K562 (cell line): ENCODE measurements at regions not wholly inside any gene's neighbourhood (a gene's known extent, or its start where the extent isn't known, plus 50 kb on each side); places are given as distances from the start of the nearest gene placed in this dataset.

ENCODE experiments used
- ATAC-seq: fragments of 200-7000 bp; cut with Tn5 transposase; 3 replicates; pipeline ENCODE4 v1.9.1; 2020; ENCODE audit warnings: moderate library complexity
- BruUV-seq: library from RNA; stranded (reverse); fragments of 400-500 nt; replicated peaks from 2 replicates; lab custom pipeline; 2021; lab: Mats Ljungman, UMichigan
- CTCF ChIA-PET: fragments of 300-600 bp; formaldehyde crosslinking; extraction: SDS; loops from one replicate; lab custom pipeline; 2021; ENCODE audit warnings: low intra/inter-chr PET ratio; lab: Yijun Ruan, JAX
- POLR2A ChIA-PET: fragments of 300-600, 350-650 bp; sonication (Branson Sonifier 250); formaldehyde crosslinking; extraction: SDS; loops from one replicate; lab custom pipeline; 2021; ENCODE audit warnings: antibody characterized with exemption, inconsistent platforms; lab: Yijun Ruan, JAX
- DNase-seq, 4 experiments: peaks; one replicate each; pipeline versions ENCODE4 v3.0.0 to v3.0.0-alpha.2; 2011 to 2018; ENCODE audit warnings: low spot score in 3 of 4, mixed read lengths in 3 of 4; ENCODE audit errors: extremely low read depth in 1 of 4
- FAIRE-seq: peaks from 2 replicates; lab custom pipeline; 2011; peaks lifted over from hg19 to GRCh38; lab: Jason Lieb, UNC
- H2AFZ ChIP-seq: 2 replicates; pipeline ENCODE4 v1.6.0; 2011; ENCODE audit warnings: low read depth, low read length, control low read depth, inconsistent platforms
- H3K27ac ChIP-seq: fragments of 200-600 bp; 3 replicates; pipeline ENCODE4 v1.8.0; 2011; ENCODE audit warnings: low read depth, mild to moderate bottlenecking, control low read depth, inconsistent platforms, low read length, moderate library complexity, mixed read lengths; ENCODE audit errors: extremely low read depth
- H3K27me3 ChIP-seq, 2 experiments: fragments of 300-600 bp in 1 of 2; 2 replicates in 1 of 2; 3 replicates in 1 of 2; pipeline versions ENCODE4 v1.6.0 to v1.8.0; 2011; ENCODE audit warnings: inconsistent platforms in 2 of 2, low read length in 2 of 2, mild to moderate bottlenecking in 1 of 2, mixed read lengths in 1 of 2, moderate library complexity in 1 of 2; ENCODE audit not compliant: control insufficient read depth in 2 of 2, insufficient read depth in 2 of 2
- H3K36me3 ChIP-seq: fragments of 300-600 bp; 3 replicates; pipeline ENCODE4 v1.8.0; 2011; ENCODE audit warnings: mild to moderate bottlenecking, low read length, inconsistent platforms; ENCODE audit not compliant: control insufficient read depth, insufficient read depth
- H3K4me1 ChIP-seq, 2 experiments: fragments of 200-600 bp in 1 of 2; replicated peaks in 1 of 2; 2 replicates in 1 of 2; 3 replicates in 1 of 2; pipeline versions ENCODE4 v1.5.1 to v1.8.0; 2011; ENCODE audit warnings: inconsistent platforms in 2 of 2, low read length in 2 of 2, mild to moderate bottlenecking in 1 of 2, mixed read lengths in 1 of 2, moderate library complexity in 1 of 2; ENCODE audit not compliant: control insufficient read depth in 2 of 2, insufficient read depth in 2 of 2
- H3K4me2 ChIP-seq: 2 replicates; pipeline ENCODE4 v1.6.1; 2011; ENCODE audit warnings: low read length, control low read depth, inconsistent platforms, mixed read lengths; ENCODE audit not compliant: insufficient read depth
- H3K4me3 ChIP-seq: fragments of 200-600 bp; sonication (generic), shearing (Covaris generic); 2 replicates; pipeline ENCODE4 v1.5.1; 2016; ENCODE audit warnings: control low read depth, inconsistent platforms
- H3K79me2 ChIP-seq: fragments of 200-600 bp; 3 replicates; pipeline ENCODE4 v1.8.0; 2011; ENCODE audit warnings: low read length, inconsistent platforms; ENCODE audit not compliant: control insufficient read depth, insufficient read depth
- H3K9ac ChIP-seq, 2 experiments: 2 replicates each; pipeline versions ENCODE4 v1.6.0 to v1.6.1; 2011; ENCODE audit warnings: low read depth in 2 of 2, low read length in 2 of 2, control low read depth in 1 of 2, inconsistent platforms in 1 of 2, mild to moderate bottlenecking in 1 of 2, mixed read lengths in 1 of 2; ENCODE audit not compliant: insufficient read depth in 1 of 2
- H3K9me1 ChIP-seq: one replicate; pipeline ENCODE4 v1.6.0; 2011; ENCODE audit warnings: inconsistent platforms, mild to moderate bottlenecking, low read length, moderate library complexity; ENCODE audit not compliant: control insufficient read depth, insufficient read depth
- H3K9me3 ChIP-seq: replicated peaks from 2 replicates; pipeline ENCODE4 v1.5.1; 2011; ENCODE audit warnings: low read depth, low read length, inconsistent platforms; ENCODE audit not compliant: control insufficient read depth, insufficient read depth
- H4K20me1 ChIP-seq: replicated peaks from 2 replicates; pipeline ENCODE4 v1.6.1; 2011; ENCODE audit warnings: low read length, inconsistent platforms, mixed read lengths; ENCODE audit not compliant: control insufficient read depth, insufficient read depth
- BDP1 ChIP-seq: IDR thresholded peaks from 3 replicates; pipeline ENCODE4 v1.6.1; 2011; ENCODE audit not compliant: insufficient read length, insufficient read depth
- CEBPB ChIP-seq: fragments of 450-650 bp; IDR thresholded peaks from 2 replicates; pipeline ENCODE4 v1.6.1; 2016; ENCODE audit warnings: missing genetic modification characterization, missing compliant biosample characterization
- ETV6 ChIP-seq, 3 experiments: fragments of 150-350 bp in 1 of 3; sonication (generic) in 1 of 3; formaldehyde crosslinking in 1 of 3; IDR thresholded peaks; 2 replicates each; pipeline versions ENCODE4 v1.6.1 to v1.8.0; 2014 to 2022; ENCODE audit warnings: borderline replicate concordance in 2 of 3, low read depth in 2 of 3, antibody characterized with exemption in 1 of 3, low read length in 1 of 3, mild to moderate bottlenecking in 1 of 3, missing genetic modification reagents in 1 of 3
- FOXO4 ChIP-seq: fragments of 450-650 bp; formaldehyde crosslinking; IDR thresholded peaks from 2 replicates; pipeline ENCODE4 v1.4.0; 2020; ENCODE audit warnings: mild to moderate bottlenecking, moderate library complexity
- GABPB1 ChIP-seq: sonication (generic); formaldehyde crosslinking; IDR thresholded peaks from 2 replicates; pipeline ENCODE4 v1.8.0; 2022; ENCODE audit warnings: mild to moderate bottlenecking, missing genetic modification reagents
- NR2C1 ChIP-seq, 2 experiments: fragments of 450-650 bp; IDR thresholded peaks; 2 replicates each; pipeline ENCODE4 v1.6.1; 2017; ENCODE audit warnings: mild to moderate bottlenecking in 2 of 2, antibody characterized with exemption in 1 of 2, inconsistent platforms in 1 of 2, missing compliant biosample characterization in 1 of 2, missing genetic modification characterization in 1 of 2
- NR2C2 ChIP-seq, 2 experiments: fragments of 200-800 bp in 1 of 2; sonication (Bioruptor generic) in 1 of 2; sonication (generic) in 1 of 2; formaldehyde crosslinking in 1 of 2; IDR thresholded peaks; 2 replicates each; pipeline versions ENCODE4 v1.6.1 to v1.8.0; 2016 to 2022; ENCODE audit warnings: mild to moderate bottlenecking in 1 of 2, missing compliant biosample characterization in 1 of 2, missing genetic modification characterization in 1 of 2, missing genetic modification reagents in 1 of 2
- SRF ChIP-seq, 2 experiments: fragments of 250-450, 450-650 bp in 1 of 2; sonication (Bioruptor Pico) in 1 of 2; sonication (generic) in 1 of 2; formaldehyde crosslinking; IDR thresholded peaks; 2 replicates each; pipeline versions ENCODE4 v1.5.0 to v1.5.1; 2020 to 2022; ENCODE audit warnings: mild to moderate bottlenecking in 1 of 2, missing genetic modification reagents in 1 of 2
- ZBTB40 ChIP-seq, 2 experiments: fragments of 450-650 bp in 1 of 2; sonication (generic) in 1 of 2; formaldehyde crosslinking in 1 of 2; IDR thresholded peaks; 2 replicates each; pipeline versions ENCODE4 v1.7.1 to v1.9.0; 2016 to 2022; ENCODE audit warnings: inconsistent platforms in 1 of 2, mild to moderate bottlenecking in 1 of 2, missing genetic modification reagents in 1 of 2
- ZNF408 ChIP-seq: fragments of 250-450 bp; sonication (Bioruptor Pico); IDR thresholded peaks from 2 replicates; pipeline ENCODE4 v1.4.0; 2020; ENCODE audit warnings: low read depth, mild to moderate bottlenecking, moderate library complexity
- WGBS: fragments of 100-300 bp; shearing (Covaris generic); methylation state at CpG from one replicate; pipeline ENCODE4 v1.1.6; 2016; ENCODE audit warnings: low coverage, mixed read lengths; ENCODE audit not compliant: insufficient coverage; ENCODE audit errors: missing lambda C conversion rate; 5-methylcytosine and 5-hydroxymethylcytosine counted together
- in situ Hi-C: fragments of 300-500 bp; cut with MboI; formaldehyde crosslinking; loops from 4 replicates; pipeline ENCODE4 v1.15.0; 2018; ENCODE audit warnings: inconsistent platforms, mixed read lengths
- intact Hi-C: fragments of 100-400 bp; cut with micrococcal nuclease; formaldehyde crosslinking; loops from 2 replicates; pipeline ENCODE4 v1.14.2; 2022

- H3K4me2 ChIP-seq: no peak overlapping the region
- no TSS peak for BruUV-seq
- no peaks in the 10 kb centered on the region for H4K20me1 ChIP-seq
- ChIA-PET CTCF (no interaction called here), POLR2A (no interaction called here)
- H3K4me1 ChIP-seq: no peaks in the 10 kb centered on the region
- no peak overlapping the region for H3K27ac ChIP-seq
- FAIRE-seq (no peak), DNase-seq (no peak), ATAC-seq (no peak)
- H3K36me3 ChIP-seq: no peaks in the 10 kb centered on the region
- no peaks in the 10 kb centered on the region for H3K9me3 ChIP-seq
- H3K27me3 ChIP-seq: no peaks in the 10 kb centered on the region
- in situ Hi-C loops (no loop called here), intact Hi-C loops (no loop called here)
- H3K4me3 ChIP-seq: no peak overlapping the region
- H3K9me1 ChIP-seq: no peaks in the 10 kb centered on the region
- no peak overlapping the region for H2AFZ ChIP-seq
- no peaks in the 10 kb centered on the region for H3K79me2 ChIP-seq
- WGBS: 0% methylated on average over 4 of the region's 4 CpGs
- no peak overlapping the region for H3K9ac ChIP-seq
- TF ChIP-seq ZBTB40 (IDR thresholded peaks at IDR 0.05) (no peak), ZBTB40 (CRISPR knock-in tag; IDR thresholded peaks at IDR 0.05) (no peak), SRF (CRISPR knock-in tag; IDR thresholded peaks at IDR 0.05) (no peak), ZNF408 (CRISPR knock-in tag) (no peak), NR2C1 (IDR thresholded peaks at IDR 0.05) (no peak), NR2C1 (tag; IDR thresholded peaks at IDR 0.05) (no peak), GABPB1 (no peak), ETV6 (IDR thresholded peaks at IDR 0.05; ENCODE audit: borderline replicate concordance in 1 of 2, low read depth in 2 of 2, low read length in 1 of 2) (no peak), ETV6 (CRISPR knock-in tag; IDR thresholded peaks at IDR 0.05; ENCODE audit: borderline replicate concordance) (no peak), CEBPB (tag) (no peak), BDP1 (no peak), FOXO4 (no peak), NR2C2 (CRISPR knock-in tag; IDR thresholded peaks at IDR 0.05) (no peak), NR2C2 (tag; IDR thresholded peaks at IDR 0.05) (no peak)
Observed at GRCh38 chr2:21887881-21888280, 764.1 kb downstream of the TDRD15 start.
